ENCODE measurements at regions not wholly inside any gene's neighbourhood (a gene's known extent, or its start where the extent isn't known, plus 50 kb on each side); places are given as distances from the start of the nearest gene placed in this dataset.

- no peak for TF ChIP-seq CTCF (IDR thresholded peaks at IDR 0.05; ENCODE audit: low read depth, low read length)
- DNase-seq (ENCODE audit: extremely low read depth, low read depth), result no peak
Observed at GRCh38 chr2:103734911-103735310, 973.1 kb downstream of the TMEM182 start.

- DNase-seq (ENCODE audit: extremely low read depth, low read depth), result no peak
- TF ChIP-seq CTCF (IDR thresholded peaks at IDR 0.05; ENCODE audit: low read depth, low read length), result no peak
Observed at GRCh38 chr2:103738108-103738507, 976.3 kb downstream of the TMEM182 start.

GRCh38 chr2:103738606-103739005 lies 976.8 kb downstream of the TMEM182 start:
- TF ChIP-seq CTCF (IDR thresholded peaks at IDR 0.05; ENCODE audit: low read depth, low read length), result no peak
- no peak for DNase-seq (ENCODE audit: extremely low read depth, low read depth)

GRCh38 chr2:103739186-103739585 lies 977.4 kb downstream of the TMEM182 start:
- no peak for DNase-seq (ENCODE audit: extremely low read depth, low read depth)
- no peak for TF ChIP-seq CTCF (IDR thresholded peaks at IDR 0.05; ENCODE audit: low read depth, low read length)

GRCh38 chr2:103739921-103740320 lies 978.1 kb downstream of the TMEM182 start:
- no peak for TF ChIP-seq CTCF (IDR thresholded peaks at IDR 0.05; ENCODE audit: low read depth, low read length)
- DNase-seq (ENCODE audit: extremely low read depth, low read depth), result no peak

- DNase-seq (ENCODE audit: extremely low read depth, low read depth), result no peak
- no peak for TF ChIP-seq CTCF (IDR thresholded peaks at IDR 0.05; ENCODE audit: low read depth, low read length)
Observed at GRCh38 chr2:103740631-103741030, 978.8 kb downstream of the TMEM182 start.

GRCh38 chr2:103743195-103743594 lies 981.4 kb downstream of the TMEM182 start:
- TF ChIP-seq CTCF (IDR thresholded peaks at IDR 0.05; ENCODE audit: low read depth, low read length), result no peak
- no peak for DNase-seq (ENCODE audit: extremely low read depth, low read depth)
